GM21737 (cell line): ENCODE measurements at regions not wholly inside any gene's neighbourhood (a gene's known extent, or its start where the extent isn't known, plus 50 kb on each side); places are given as distances from the start of the nearest gene placed in this dataset.
"Not testable (repeated sequence)": the region's sequence is repeated elsewhere in the genome, so short reads cannot be mapped to it uniquely, and the experiment has no call there.

Experiments used
- ATAC-seq: cut with Tn5 transposase; IDR thresholded peaks from one replicate; pipeline ENCODE4 v1.9.1; 2021; ENCODE audit warnings: mild to moderate bottlenecking, moderate library complexity; ENCODE audit not compliant: unreplicated experiment

DNA sequence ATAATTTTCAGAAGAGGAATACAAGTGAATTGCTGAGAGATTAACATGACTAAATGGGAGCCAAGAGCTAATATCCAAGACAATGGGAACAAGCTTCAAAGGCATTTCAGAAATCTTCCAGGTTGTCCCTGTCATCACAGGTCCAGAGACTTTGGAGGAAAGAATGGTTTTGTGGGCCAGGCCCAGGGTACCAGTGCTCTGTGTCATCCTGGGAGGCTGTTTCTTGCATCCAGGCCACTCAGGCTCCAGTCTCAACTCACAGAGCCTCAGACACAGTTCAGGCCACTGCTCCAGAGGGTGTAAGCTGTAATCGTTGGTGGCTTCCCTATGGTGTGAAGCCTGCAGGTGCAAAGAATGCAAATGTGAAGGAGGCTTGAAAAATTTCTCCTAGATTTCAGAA, 170.4 kb upstream of the NRG3 start:
- ATAC-seq = no peak

DNA sequence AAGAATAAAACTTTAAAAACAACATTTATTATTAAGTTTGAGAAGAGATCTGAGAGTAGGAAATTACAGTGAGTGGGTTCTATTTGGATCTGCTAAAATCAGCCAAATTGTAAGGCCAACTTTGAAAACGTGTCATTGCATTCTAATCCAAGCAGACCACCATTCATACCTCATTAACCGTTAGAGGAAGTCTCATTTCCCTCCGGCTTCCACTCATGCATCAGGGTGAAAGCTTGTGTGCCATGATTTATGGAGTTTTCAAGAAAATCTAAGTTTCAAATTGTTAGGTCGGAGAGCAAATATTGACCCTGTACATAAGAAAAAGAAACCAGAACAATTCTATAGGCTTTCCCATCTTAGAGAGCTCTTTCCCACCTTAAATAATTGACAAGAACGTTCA, 166.6 kb upstream of the NRG3 start:
- no peak for ATAC-seq

DNA sequence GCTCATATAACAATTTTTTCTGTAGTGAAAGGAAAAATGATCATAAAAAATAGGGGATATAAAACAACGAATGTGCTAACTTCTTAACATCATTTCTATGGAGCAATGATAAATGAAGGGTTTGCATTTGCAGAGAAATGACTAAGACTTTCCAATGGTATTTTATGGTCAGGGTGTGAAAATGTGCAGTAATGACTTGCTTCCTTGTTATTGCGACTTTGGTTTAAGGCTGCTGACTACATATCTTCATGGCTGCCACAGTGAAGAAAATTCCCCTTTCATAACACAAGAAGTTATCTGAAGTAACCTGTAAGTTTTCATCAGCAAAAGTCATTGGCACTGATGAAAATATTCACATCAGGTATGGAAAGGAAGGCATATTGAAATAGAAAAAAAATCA, 166.1 kb upstream of the NRG3 start:
- ATAC-seq = no peak

DNA sequence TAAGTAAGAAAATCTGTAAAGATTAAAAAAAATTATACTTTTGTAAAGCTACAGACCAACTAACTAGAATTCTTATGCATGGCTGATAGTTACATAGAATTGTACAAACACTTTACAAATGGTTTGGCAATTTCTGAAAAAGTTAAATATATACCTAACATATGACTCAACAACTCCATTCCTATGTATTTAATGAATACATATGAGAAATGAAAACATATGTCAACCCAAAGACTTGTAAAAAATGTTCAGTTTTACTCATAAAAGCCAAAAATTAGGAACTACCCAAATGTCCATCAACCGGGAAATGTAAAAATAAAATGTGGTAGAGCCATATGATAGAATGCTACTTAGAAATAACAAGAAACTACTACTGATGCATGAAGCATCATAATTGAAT, 152.6 kb upstream of the NRG3 start:
- no peak for ATAC-seq

GRCh38 chr10:81724431-81724830, 150.6 kb upstream of the NRG3 start:
- ATAC-seq = no peak

DNA sequence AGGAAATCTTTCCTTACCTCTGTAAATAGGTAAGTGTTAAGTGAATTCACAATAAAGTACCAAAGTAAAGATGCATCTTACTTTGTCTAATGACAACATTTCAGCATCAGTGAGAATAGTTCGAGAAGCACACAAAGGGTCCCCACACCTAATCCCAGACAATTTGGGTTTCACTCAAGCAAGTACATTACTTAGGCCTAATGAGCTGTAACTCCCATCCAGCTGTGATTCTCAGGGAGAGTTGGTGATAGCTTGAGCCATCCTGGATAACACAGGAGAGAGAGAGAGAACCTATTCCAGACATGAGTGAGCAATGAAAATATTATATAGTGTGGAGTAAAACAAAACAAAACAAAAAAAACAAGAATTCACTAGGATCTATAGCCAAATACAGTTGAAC, 149.1 kb upstream of the NRG3 start:
- ATAC-seq = no peak

- no peak for ATAC-seq
These were observed 146.3 kb upstream of the NRG3 start for GRCh38 chr10:81728692-81729091.

- ATAC-seq = no peak
These were observed 144.1 kb upstream of the NRG3 start for GRCh38 chr10:81730891-81731290.

- no peak for ATAC-seq
These were observed 141.5 kb upstream of the NRG3 start for GRCh38 chr10:81733542-81733941.

DNA sequence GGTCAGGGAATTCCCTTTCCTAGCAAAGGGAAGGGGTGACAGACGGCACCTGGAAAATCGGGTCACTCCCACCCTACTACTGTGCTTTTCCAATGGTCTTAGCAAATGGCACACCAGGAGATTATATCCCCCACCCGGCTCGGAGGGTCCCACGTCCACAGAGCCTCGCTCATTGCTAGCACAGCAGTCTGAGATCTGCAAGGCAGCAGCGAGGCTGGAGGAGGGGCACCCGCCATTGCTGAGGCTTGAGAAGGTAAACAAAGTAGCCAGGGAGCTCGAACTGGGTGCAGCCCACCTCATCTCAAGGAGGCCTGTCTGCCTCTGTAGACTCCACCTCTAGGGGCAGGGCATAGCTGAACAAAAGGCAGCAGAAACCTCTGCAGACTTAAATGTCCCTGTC, 139.8 kb upstream of the NRG3 start:
- not testable (repeated sequence) for ATAC-seq

GRCh38 chr10:81759111-81759510, 115.9 kb upstream of the NRG3 start:
- ATAC-seq = no peak

GRCh38 chr10:81784111-81784597, 90.8 kb upstream of the NRG3 start:
- no peak for ATAC-seq

- no peak for ATAC-seq
These were observed 82.3 kb upstream of the NRG3 start for GRCh38 chr10:81792729-81793128.

- ATAC-seq = no peak
These were observed 68.2 kb upstream of the NRG3 start for GRCh38 chr10:81806842-81807241.

DNA sequence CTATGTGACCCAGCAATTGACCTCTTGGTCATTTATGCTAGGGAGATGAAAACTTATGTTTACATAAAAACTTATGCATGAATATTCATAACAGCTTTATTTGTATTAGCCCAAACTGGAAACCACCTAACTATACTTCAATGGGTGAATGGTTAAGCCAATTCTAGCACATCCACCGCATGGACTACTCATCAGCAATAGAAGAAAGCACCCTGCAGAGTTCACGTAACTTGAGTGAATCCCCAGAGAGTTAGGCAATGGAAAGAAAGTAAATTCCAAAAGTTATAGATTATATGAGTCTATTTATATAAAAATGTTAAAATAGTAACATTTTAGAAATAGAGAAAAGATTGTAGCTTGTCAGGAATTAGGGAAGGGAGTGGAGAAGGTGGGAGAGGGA, 60.2 kb upstream of the NRG3 start:
- ATAC-seq = no peak

- no peak for ATAC-seq
These were observed 57.3 kb upstream of the NRG3 start for GRCh38 chr10:81817596-81818170.

GRCh38 chr10:81820418-81820817, 54.6 kb upstream of the NRG3 start:
- ATAC-seq = no peak
